Spleen (tissue), 11 donors: ENCODE measurements at regions not wholly inside any gene's neighbourhood (a gene's known extent, or its start where the extent isn't known, plus 50 kb on each side); places are given as distances from the start of the nearest gene placed in this dataset.
"Not testable (repeated sequence)": the region's sequence is repeated elsewhere in the genome, so short reads cannot be mapped to it uniquely, and the experiment has no call there.

Source experiments
- DNase-seq: peaks from one replicate; pipeline ENCODE4 v3.0.0-alpha.2; 2020
- H3K27ac ChIP-seq, 8 donors: fragments of 200-600 bp; sonication (generic) in 7 of 8; 1 replicate in 4 of 8; 2 replicates in 4 of 8; pipeline versions ENCODE4 v1.5.0 to v1.8.0; 2016 to 2021; ENCODE audit warnings: inconsistent platforms in 4 of 8, mild to moderate bottlenecking in 4 of 8, moderate library complexity in 1 of 8
- H3K27me3 ChIP-seq, 7 donors: fragments of 200-600 bp; sonication (generic) in 6 of 7; replicated peaks in 1 of 7; 1 replicate in 4 of 7; 2 replicates in 3 of 7; pipeline versions ENCODE4 v1.5.0 to v1.8.0; 2016 to 2021; ENCODE audit warnings: inconsistent platforms in 3 of 7, mild to moderate bottlenecking in 1 of 7
- H3K36me3 ChIP-seq, 6 donors: fragments of 200-600 bp; sonication (generic) in 5 of 6; 1 replicate in 4 of 6; 2 replicates in 2 of 6; pipeline versions ENCODE4 v1.5.0 to v1.8.0; 2016 to 2021; ENCODE audit warnings: inconsistent platforms in 2 of 6
- H3K4me1 ChIP-seq, 6 donors: fragments of 200-600 bp; sonication (generic) in 5 of 6; 1 replicate in 3 of 6; 2 replicates in 3 of 6; pipeline versions ENCODE4 v1.5.0 to v1.8.0; 2016 to 2021; ENCODE audit warnings: inconsistent platforms in 3 of 6
- H3K4me3 ChIP-seq, 8 donors: fragments of 200-600 bp; sonication (generic) in 7 of 8; 1 replicate in 4 of 8; 2 replicates in 4 of 8; pipeline versions ENCODE4 v1.5.0 to v1.8.0; 2016 to 2021; ENCODE audit warnings: inconsistent platforms in 4 of 8, mild to moderate bottlenecking in 4 of 8, moderate library complexity in 2 of 8
- H3K9me3 ChIP-seq, 8 donors: fragments of 200-600 bp; sonication (generic) in 7 of 8; 1 replicate in 4 of 8; 2 replicates in 4 of 8; pipeline versions ENCODE4 v1.5.0 to v1.8.0; 2016 to 2021; ENCODE audit warnings: inconsistent platforms in 4 of 8
- CTCF ChIP-seq, 11 experiments: fragments of 200-600 bp in 7 of 11; fragments of 450-650 bp in 4 of 11; sonication (generic) in 4 of 11; IDR thresholded peaks in 8 of 11; conservative IDR thresholded peaks in 3 of 11; 1 replicate in 7 of 11; 2 replicates in 4 of 11; pipeline versions ENCODE4 v1.4.0 to v1.8.0; 2016 to 2021; ENCODE audit warnings: antibody characterized with exemption in 11 of 11, inconsistent platforms in 4 of 11, mild to moderate bottlenecking in 1 of 11
- POLR2A ChIP-seq, 3 donors: fragments of 450-650 bp; IDR thresholded peaks; one replicate each; pipeline ENCODE4 v1.5.1; 2017; ENCODE audit warnings: antibody characterized with exemption in 3 of 3, mild to moderate bottlenecking in 1 of 3
- POLR2AphosphoS5 ChIP-seq, 3 donors: sonication (generic); formaldehyde crosslinking; IDR thresholded peaks; one replicate each; pipeline ENCODE4 v1.5.1; 2017; ENCODE audit warnings: antibody characterized with exemption in 3 of 3
- WGBS, 5 donors: extraction: QIAGEN DNeasy Blood & Tissue Kit in 3 of 5; methylation state at CpG; one replicate each; pipeline versions ENCODE4 v1.1.5 to v1.1.7; 2013 to 2018; 5-methylcytosine and 5-hydroxymethylcytosine counted together
- intact Hi-C: fragments of 100-400 bp; cut with DNase I; formaldehyde crosslinking; loops from one replicate; pipeline ENCODE4 v1.15.0; 2023; ENCODE audit warnings: low total_unique reads
- donor health status: healthy with polysubstance abuse.
- donor health status: DM: no; HTN: no; CAD: no; lungs with moderate emphysema.
- donor health status: DM: no; HTN: no; CAD: no.
- donor health status: Bipolar disorder and iron deficiency.
- donor health status: healthy.
- donor health status: DM: no; HTN: no; CAD: no.
- donor health status: DM: yes; HTN: yes; CAD: no.

GRCh38 chr11:81301166-81301830 lies 1432.4 kb downstream of the FAM181B start:
- no peak for TF ChIP-seq CTCF (IDR thresholded peaks at IDR 0.05 in 8 of 11, conservative IDR thresholded peaks at IDR 0.05 in 3 of 11)
- no peak for TF ChIP-seq POLR2AphosphoS5 (IDR thresholded peaks at IDR 0.05)
- TF ChIP-seq POLR2A (IDR thresholded peaks at IDR 0.05), result no peak
- 79 to 87% (median 84%) methylated on average over 6 of the region's 6 CpGs for WGBS, 5 donors
- Histone ChIP-seq H3K27me3 (no peaks in the 10 kb centered on the region), H3K9me3 (peaks cover 0 to 4% (median 0%) of the 10 kb centered on the region in 8 donors), H3K27ac (no peak overlapping the region), H3K36me3 (no peaks in the 10 kb centered on the region), H3K4me1 (no peaks in the 10 kb centered on the region), H3K4me3 (no peak overlapping the region)
- intact Hi-C loops, result no loop called here
- no peak for DNase-seq

- TF ChIP-seq CTCF (IDR thresholded peaks at IDR 0.05 in 8 of 11, conservative IDR thresholded peaks at IDR 0.05 in 3 of 11) (no peak), POLR2AphosphoS5 (IDR thresholded peaks at IDR 0.05) (no peak), POLR2A (IDR thresholded peaks at IDR 0.05) (no peak)
- 45 to 60% (median 50%) methylated on average over 5 of the region's 5 CpGs for WGBS, 5 donors
Observed at GRCh38 chr11:81286959-81287358, 1446.7 kb downstream of the FAM181B start.

GRCh38 chr11:81286550-81286949 lies 1447.1 kb downstream of the FAM181B start:
- Histone ChIP-seq H3K27ac (no peak overlapping the region), H3K4me3 (no peak overlapping the region), H3K36me3 (no peaks in the 10 kb centered on the region), H3K27me3 (no peaks in the 10 kb centered on the region), H3K9me3 (peaks cover 0 to 30% (median 24%) of the 10 kb centered on the region in 8 donors), H3K4me1 (no peaks in the 10 kb centered on the region)
- intact Hi-C loops, result no loop called here
- DNase-seq, result no peak
- no peak for TF ChIP-seq CTCF (IDR thresholded peaks at IDR 0.05 in 8 of 11, conservative IDR thresholded peaks at IDR 0.05 in 3 of 11)
- no peak for TF ChIP-seq POLR2A (IDR thresholded peaks at IDR 0.05)
- no peak for TF ChIP-seq POLR2AphosphoS5 (IDR thresholded peaks at IDR 0.05)

More at GRCh38 chr11:81286959-81287358, 1446.7 kb downstream of the FAM181B start:
- intact Hi-C loops, result no loop called here
- DNase-seq, result no peak
- Histone ChIP-seq H3K36me3 (no peaks in the 10 kb centered on the region), H3K27me3 (no peaks in the 10 kb centered on the region), H3K27ac (no peak overlapping the region), H3K4me1 (no peaks in the 10 kb centered on the region), H3K4me3 (no peak overlapping the region), H3K9me3 (peaks cover 0 to 30% (median 24%) of the 10 kb centered on the region in 8 donors)

GRCh38 chr11:81280228-81280627 lies 1453.4 kb downstream of the FAM181B start:
- H3K27ac ChIP-seq, intact Hi-C loops, DNase-seq, H3K36me3 ChIP-seq, H3K27me3 ChIP-seq, H3K4me3 ChIP-seq, H3K4me1 ChIP-seq: not testable (repeated sequence)
- 81 to 93% (median 85%) methylated on average over 1 of the region's 1 CpG for WGBS, 5 donors
- peaks cover 0 to 51% (median 28%) of the 10 kb centered on the region in 8 donors for H3K9me3 ChIP-seq
